Loucy (cell line): ENCODE measurements at regions not wholly inside any gene's neighbourhood (a gene's known extent, or its start where the extent isn't known, plus 50 kb on each side); places are given as distances from the start of the nearest gene placed in this dataset.

Experiments used
- H2AFZ ChIP-seq: fragments of 200-600 bp; sonication (generic); 2 replicates; pipeline ENCODE4 v1.6.0; 2016; ENCODE audit warnings: antibody characterized with exemption, mild to moderate bottlenecking, low read length, moderate library complexity
- H3F3A ChIP-seq: fragments of 200-600 bp; 2 replicates; pipeline ENCODE4 v1.6.0; 2016; ENCODE audit warnings: antibody characterized with exemption, low read depth, mild to moderate bottlenecking
- H3K27me3 ChIP-seq: fragments of 200-600 bp; sonication (generic); 2 replicates; pipeline ENCODE4 v1.6.1; 2014; ENCODE audit warnings: low read length, mild to moderate bottlenecking; ENCODE audit not compliant: insufficient read depth, poor library complexity, severe bottlenecking
- H3K36me3 ChIP-seq: fragments of 200-600 bp; sonication (generic); 2 replicates; pipeline ENCODE4 v1.6.1; 2016; ENCODE audit warnings: low read length; ENCODE audit not compliant: insufficient read depth
- H3K4me1 ChIP-seq: fragments of 200-600 bp; sonication (generic); 2 replicates; pipeline ENCODE4 v1.5.1; 2014; ENCODE audit warnings: low read length, mild to moderate bottlenecking; ENCODE audit not compliant: insufficient read depth, poor library complexity, severe bottlenecking
- H3K4me2 ChIP-seq: fragments of 200-600 bp; sonication (generic); 2 replicates; pipeline ENCODE4 v1.6.0; 2014; ENCODE audit warnings: antibody characterized with exemption, low read length, low read depth, mild to moderate bottlenecking; ENCODE audit not compliant: poor library complexity, severe bottlenecking
- H3K4me3 ChIP-seq: fragments of 200-600 bp; sonication (generic); 2 replicates; pipeline ENCODE4 v1.5.1; 2014; ENCODE audit warnings: low read length, mild to moderate bottlenecking, mixed read lengths; ENCODE audit not compliant: poor library complexity, severe bottlenecking
- H3K79me2 ChIP-seq: fragments of 200-600 bp; sonication (generic); 2 replicates; pipeline ENCODE4 v1.6.1; 2014; ENCODE audit warnings: low read length; ENCODE audit not compliant: insufficient read depth
- H3K9ac ChIP-seq: fragments of 200-600 bp; sonication (generic); 2 replicates; pipeline ENCODE4 v1.6.0; 2014; ENCODE audit warnings: mild to moderate bottlenecking, low read depth, low read length, moderate library complexity; ENCODE audit not compliant: poor library complexity, severe bottlenecking
- H3K9me2 ChIP-seq: fragments of 200-600 bp; sonication (generic); replicated peaks from 2 replicates; pipeline ENCODE4 v1.6.1; 2016; ENCODE audit warnings: low read depth, low read length, mixed read lengths
- H3K9me3 ChIP-seq: fragments of 200-600 bp; sonication (generic); 2 replicates; pipeline ENCODE4 v1.6.1; 2014; ENCODE audit warnings: mild to moderate bottlenecking, antibody characterized with exemption, low read length, low read depth; ENCODE audit not compliant: insufficient read depth
- H4K20me1 ChIP-seq: fragments of 200-600 bp; sonication (generic); 2 replicates; pipeline ENCODE4 v1.6.0; 2014; ENCODE audit warnings: antibody characterized with exemption, low read length, mild to moderate bottlenecking; ENCODE audit not compliant: insufficient read depth, poor library complexity, severe bottlenecking
- EZH2phosphoT487 ChIP-seq: fragments of 200-600 bp; IDR thresholded peaks from 2 replicates; pipeline ENCODE4 v1.6.1; 2018; ENCODE audit warnings: antibody characterized with exemption, mild to moderate bottlenecking, moderate library complexity, borderline replicate concordance
- TF ChIP-seq, protein P1 (sequence below): fragments of 200-600 bp; sonication (generic); conservative IDR thresholded peaks from 2 replicates; pipeline ENCODE4 v1.5.1; 2014; ENCODE audit warnings: mild to moderate bottlenecking, antibody characterized with exemption, low read length

DNA sequence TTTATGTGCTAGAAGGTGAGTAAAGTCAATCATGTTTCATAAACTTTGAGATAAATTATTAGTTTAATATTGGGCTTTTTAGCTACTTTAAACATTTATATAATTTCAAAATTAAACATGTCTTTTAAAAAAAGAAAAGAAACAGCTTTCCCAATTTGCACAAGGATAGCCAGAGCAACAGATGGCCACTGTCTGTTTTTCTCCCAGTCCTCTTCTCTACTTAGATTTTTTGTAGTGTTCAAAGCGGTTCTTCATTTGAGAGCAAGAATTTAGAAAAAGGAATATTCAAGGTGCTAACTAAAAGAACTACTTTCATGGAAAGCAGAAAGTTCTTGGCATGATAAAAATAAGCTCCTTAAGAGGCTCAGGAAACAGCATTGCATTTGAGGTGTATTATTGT is 128.3 kb upstream of the MIR17HG start:
- H3K4me1 ChIP-seq: no peaks in the 10 kb centered on the region
- no peaks in the 10 kb centered on the region for H3K9me3 ChIP-seq
- H3K9me2 ChIP-seq: no peaks in the 10 kb centered on the region
- H3K4me2 ChIP-seq: no peak overlapping the region
- H3K79me2 ChIP-seq: no peaks in the 10 kb centered on the region
- no peaks in the 10 kb centered on the region for H3K36me3 ChIP-seq
- H3K27me3 ChIP-seq: no peaks in the 10 kb centered on the region
- TF ChIP-seq, protein P1, sequence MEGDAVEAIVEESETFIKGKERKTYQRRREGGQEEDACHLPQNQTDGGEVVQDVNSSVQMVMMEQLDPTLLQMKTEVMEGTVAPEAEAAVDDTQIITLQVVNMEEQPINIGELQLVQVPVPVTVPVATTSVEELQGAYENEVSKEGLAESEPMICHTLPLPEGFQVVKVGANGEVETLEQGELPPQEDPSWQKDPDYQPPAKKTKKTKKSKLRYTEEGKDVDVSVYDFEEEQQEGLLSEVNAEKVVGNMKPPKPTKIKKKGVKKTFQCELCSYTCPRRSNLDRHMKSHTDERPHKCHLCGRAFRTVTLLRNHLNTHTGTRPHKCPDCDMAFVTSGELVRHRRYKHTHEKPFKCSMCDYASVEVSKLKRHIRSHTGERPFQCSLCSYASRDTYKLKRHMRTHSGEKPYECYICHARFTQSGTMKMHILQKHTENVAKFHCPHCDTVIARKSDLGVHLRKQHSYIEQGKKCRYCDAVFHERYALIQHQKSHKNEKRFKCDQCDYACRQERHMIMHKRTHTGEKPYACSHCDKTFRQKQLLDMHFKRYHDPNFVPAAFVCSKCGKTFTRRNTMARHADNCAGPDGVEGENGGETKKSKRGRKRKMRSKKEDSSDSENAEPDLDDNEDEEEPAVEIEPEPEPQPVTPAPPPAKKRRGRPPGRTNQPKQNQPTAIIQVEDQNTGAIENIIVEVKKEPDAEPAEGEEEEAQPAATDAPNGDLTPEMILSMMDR: no peak
- TF ChIP-seq EZH2phosphoT487: no peak
- no peaks in the 10 kb centered on the region for H3F3A ChIP-seq
- H2AFZ ChIP-seq: no peak overlapping the region
- H4K20me1 ChIP-seq: no peaks in the 10 kb centered on the region
- H3K9ac ChIP-seq: no peak overlapping the region
- no peak overlapping the region for H3K4me3 ChIP-seq

DNA sequence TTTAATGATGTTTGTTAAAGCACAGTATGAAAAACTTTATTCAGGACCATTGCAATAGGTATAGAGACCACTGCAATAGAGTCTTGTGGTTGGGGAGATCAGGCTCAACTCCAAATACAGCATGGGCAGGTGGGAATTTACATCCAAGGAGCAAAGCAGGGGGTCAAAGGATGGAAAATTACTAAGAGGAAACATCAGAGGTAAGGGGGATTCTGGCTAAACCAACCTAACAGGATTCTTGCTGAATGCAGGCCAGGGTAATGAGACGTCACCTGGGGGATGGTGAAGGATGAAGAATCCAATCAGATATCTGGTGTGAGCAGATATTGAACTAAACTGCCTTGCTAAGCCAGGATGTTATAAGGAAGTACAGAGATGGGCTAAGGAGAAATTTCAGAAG is 126.6 kb upstream of the MIR17HG start:
- TF ChIP-seq EZH2phosphoT487: no peak
- TF ChIP-seq, protein P1: no peak
- Histone ChIP-seq H4K20me1 (no peaks in the 10 kb centered on the region), H3K27me3 (no peaks in the 10 kb centered on the region), H2AFZ (no peak overlapping the region), H3K4me3 (no peak overlapping the region), H3K9me3 (no peaks in the 10 kb centered on the region), H3K79me2 (no peaks in the 10 kb centered on the region), H3K36me3 (no peaks in the 10 kb centered on the region), H3K9ac (no peak overlapping the region), H3F3A (no peaks in the 10 kb centered on the region), H3K9me2 (no peaks in the 10 kb centered on the region), H3K4me2 (no peak overlapping the region), H3K4me1 (no peaks in the 10 kb centered on the region)

DNA sequence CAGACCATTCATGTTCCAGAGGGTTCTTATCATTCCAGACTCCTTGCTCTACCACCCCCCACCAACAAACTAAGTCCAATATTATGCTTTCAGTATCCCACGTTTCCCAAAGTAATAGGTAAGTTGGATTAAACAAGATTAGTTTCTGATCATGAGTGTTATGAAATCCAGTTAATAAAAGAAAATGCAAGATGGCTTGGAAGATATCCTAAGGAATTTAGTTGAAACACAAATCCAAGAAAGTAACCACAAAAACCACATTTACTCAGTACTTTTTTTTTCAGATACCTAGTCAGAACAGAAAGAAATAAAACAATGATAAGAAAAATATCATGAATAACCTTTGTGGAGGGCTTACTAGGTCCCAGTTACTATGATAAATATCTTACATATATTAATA is 119.4 kb upstream of the MIR17HG start:
- H3K9me3 ChIP-seq: no peaks in the 10 kb centered on the region
- H3K36me3 ChIP-seq: no peaks in the 10 kb centered on the region
- no peak overlapping the region for H2AFZ ChIP-seq
- no peaks in the 10 kb centered on the region for H3F3A ChIP-seq
- no peak overlapping the region for H3K4me2 ChIP-seq
- H3K4me1 ChIP-seq: no peaks in the 10 kb centered on the region
- H3K27me3 ChIP-seq: no peaks in the 10 kb centered on the region
- no peaks in the 10 kb centered on the region for H3K79me2 ChIP-seq
- H3K9me2 ChIP-seq: no peaks in the 10 kb centered on the region
- H3K4me3 ChIP-seq: no peak overlapping the region
- no peak overlapping the region for H3K9ac ChIP-seq
- H4K20me1 ChIP-seq: no peaks in the 10 kb centered on the region
- TF ChIP-seq EZH2phosphoT487: no peak
- TF ChIP-seq, protein P1: no peak
